ENCODE measurements at regions not wholly inside any gene's neighbourhood (a gene's known extent, or its start where the extent isn't known, plus 50 kb on each side); places are given as distances from the start of the nearest gene placed in this dataset.

DNA sequence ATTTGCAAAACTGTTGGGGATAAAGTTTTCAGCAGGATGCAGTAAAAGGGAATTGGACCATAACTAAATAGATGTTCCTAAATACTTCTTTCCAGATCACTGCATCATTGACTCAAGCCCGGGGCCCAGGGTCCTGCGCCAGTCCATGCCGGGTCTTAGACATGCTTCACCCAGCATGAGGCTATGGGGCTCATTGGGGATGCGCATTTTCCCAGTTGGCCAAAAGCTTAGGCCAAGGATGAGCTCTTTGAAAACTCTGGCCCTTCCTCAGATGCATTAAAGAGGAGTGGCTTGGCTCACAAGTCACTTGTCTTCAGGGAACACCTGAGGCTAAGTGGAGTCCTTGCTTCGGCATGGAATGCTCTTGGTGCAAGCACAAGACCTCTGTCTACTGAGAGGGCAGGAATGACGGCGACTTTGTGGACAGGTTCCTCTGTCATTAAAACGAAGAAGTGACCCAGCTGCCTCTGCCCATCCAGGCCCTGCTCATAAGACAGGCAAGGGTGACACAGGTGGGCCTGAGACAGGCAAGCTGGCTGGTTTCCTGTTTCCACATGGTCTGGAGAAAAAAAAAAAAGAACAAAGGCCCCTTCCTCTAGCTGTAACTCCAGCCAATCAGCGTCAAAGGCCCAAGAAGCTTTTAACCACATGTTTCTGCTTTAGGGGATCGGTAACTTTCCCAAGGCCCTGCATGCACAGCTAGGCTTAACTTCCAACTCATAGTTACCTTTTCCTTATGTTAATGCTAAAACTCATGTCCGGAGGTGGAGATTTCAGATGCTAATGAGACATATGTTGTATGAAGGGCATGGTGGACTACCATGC lies 81.4 kb upstream of the CDH4 start:
- DNase-seq (ENCODE audit: low read depth in 4 of 4, low spot score in 1 of 4): no peak

DNA sequence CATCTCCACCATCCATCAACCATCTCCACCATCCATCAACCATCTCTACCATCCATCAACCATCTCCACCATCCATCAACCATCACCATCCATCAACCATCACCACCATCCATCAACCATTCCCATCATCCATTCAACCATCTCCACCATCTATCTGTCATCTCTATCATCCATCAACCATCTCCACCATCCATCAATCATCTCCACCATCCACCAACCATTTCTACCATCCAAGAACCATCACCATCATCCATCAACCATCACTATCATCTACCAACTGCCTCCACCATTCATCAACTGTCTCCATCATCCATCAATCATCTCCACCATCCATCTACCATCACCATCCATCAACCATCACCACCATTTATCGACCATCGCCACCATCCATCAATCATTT lies 78.8 kb upstream of the CDH4 start:
- no peak for DNase-seq (ENCODE audit: low read depth in 4 of 4, low spot score in 1 of 4)

DNA sequence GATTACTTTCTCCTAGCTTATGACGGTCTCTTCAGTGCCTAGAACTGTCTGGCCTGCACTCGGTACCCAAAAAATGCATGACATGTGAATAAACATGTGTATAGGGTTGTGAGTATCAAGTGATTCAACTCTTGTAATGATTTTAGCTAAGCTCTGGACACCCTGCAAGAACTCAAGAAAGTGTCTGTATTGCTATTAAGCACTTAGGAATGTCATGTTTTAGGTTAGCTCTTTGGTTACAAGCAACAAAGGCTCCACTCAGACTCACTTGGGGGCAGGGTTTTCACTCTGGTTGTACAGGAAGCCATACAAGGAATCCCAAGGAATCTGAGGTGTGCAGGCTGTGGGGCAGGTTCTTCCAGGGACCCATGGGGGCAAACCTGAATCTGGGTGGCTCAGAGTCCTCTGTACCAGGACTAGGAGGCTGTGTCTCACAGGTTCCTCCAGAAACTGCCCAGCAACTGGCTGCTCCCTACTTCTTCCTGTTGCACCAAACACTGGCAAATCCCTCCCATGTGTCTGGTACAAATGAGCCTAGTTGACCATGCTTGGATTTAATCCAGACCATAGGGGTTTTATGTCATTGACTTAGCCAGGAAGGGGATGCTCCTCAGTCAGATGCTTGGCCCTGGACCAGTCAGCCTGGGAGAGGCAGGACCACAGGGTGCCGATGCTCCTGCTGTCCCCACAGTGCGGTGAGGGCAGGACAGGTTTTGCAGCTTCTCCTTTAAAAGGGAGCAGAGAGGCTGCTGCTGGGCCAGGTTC lies 77.9 kb upstream of the CDH4 start:
- no peak for DNase-seq (ENCODE audit: low read depth in 4 of 4, low spot score in 1 of 4)

DNA sequence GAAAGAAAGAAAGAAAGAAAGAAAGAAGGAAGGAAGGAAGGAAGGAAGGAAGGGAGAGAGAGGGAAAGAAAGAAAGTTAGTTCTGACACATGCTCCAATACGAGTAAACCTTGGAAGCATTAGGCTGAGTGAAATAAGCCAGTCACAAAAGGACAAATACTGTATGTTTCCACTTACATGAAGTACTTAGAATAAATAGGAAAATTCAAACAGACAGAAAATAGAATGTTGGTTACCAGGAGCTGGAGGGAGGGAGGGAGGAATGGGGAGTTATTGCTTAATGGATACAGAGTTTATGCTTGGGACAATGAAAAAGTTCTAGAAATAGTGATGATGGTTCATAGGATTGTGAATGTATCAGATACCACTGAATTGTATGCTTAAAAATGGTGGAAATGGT lies 75.2 kb upstream of the CDH4 start:
- no peak for DNase-seq (ENCODE audit: low read depth in 4 of 4, low spot score in 1 of 4)

DNA sequence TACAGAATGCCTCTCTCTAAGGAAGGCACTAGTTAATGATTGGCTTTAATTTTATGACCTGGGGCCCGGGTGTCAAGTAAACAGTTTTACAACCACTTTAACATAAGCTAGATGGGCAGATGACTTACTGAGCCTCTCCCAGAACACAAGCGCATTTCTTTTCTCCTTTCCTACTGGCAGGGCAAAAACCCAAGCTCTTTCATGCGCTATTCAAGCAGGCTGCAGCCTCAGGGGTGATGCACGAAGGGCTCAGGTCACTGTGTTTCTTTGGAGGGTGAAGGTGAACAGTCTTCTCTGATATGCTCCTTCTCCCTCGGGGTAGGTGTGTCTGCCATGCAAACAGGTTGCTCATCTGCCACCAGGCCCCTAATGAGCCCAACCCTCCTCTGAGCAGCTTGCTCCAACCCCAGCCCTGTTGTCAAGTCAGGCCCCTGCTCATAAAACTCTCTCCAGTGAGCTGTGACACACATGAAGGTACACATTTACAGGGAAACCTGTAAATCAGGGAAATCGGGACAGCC lies 73.5 kb upstream of the CDH4 start:
- DNase-seq (ENCODE audit: low read depth in 4 of 4, low spot score in 1 of 4): no peak

DNA sequence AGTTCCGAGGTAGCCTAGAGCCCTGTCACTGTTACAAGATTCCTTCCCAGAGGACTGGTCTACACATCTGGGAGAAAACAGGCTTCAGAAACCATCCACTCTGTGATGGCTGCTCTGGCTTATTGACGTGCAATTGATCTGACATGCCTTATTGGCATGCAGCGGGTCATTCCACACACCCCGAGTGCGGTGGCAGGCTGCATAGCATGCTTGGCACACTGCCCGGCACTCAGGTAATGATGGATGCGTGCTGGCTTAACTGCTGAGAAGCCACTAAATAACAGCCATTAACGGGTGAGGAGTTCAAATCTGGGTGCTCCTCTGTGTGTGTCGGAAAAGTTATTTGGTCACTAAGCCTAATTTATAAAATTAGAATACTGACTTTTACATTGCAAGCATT lies 67.9 kb upstream of the CDH4 start:
- no peak for DNase-seq (ENCODE audit: low read depth in 4 of 4, low spot score in 1 of 4)

DNA sequence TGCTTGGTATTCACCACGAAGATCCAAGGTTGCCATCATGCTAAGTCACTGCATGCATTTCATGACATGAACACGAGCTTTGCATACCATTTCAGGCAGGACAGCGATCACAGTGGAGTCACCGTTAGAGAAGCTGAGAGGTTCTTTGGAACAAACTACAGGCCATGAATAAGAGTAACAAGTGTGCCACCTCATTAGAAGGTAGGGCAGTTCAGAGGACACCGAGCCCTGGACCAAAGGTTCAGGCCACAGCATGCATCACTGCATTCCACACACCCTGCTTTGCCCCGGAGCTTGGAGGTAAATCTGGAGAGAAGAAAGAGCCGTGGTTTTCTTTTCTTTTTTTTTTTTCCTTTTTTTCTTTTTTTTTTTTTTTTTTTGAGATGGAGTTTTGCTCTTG lies 66.9 kb upstream of the CDH4 start:
- DNase-seq (ENCODE audit: low read depth in 4 of 4, low spot score in 1 of 4): no peak

DNA sequence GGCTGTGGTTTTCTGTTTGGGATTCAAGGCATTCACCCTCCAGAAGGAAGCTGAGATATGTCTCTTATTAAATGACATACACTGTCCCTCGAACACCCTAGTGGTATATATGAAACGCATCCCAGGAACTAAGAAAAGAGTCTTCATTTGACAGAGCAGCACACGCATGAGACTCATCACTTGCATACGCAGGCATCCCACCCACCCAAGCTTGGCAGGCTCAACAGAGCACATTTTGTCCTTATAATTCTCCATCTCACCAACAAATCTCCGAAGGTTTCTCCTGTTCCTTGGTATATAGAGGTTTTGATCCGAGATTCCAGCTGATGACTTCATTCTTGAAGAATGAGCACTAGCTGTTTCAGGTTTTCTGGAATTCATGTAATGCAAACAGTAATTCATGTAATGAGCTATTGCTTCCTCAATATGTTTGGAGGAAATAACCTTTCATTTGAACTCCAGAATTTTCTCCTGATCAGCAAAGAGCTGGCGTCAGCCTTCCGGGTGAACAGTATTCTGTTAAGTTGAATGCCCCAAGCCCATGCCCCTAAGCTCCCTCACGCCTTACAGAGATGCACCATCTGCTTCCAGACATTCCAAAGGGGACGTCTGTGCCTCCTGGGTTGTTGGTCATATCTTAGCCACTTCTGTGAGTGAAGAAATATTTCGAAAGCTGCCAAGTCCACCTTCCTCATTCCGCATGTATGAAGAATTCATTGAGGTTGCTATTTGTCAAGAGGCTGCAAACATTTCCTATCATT lies 66.0 kb upstream of the CDH4 start:
- DNase-seq (ENCODE audit: low read depth in 4 of 4, low spot score in 1 of 4): no peak

DNA sequence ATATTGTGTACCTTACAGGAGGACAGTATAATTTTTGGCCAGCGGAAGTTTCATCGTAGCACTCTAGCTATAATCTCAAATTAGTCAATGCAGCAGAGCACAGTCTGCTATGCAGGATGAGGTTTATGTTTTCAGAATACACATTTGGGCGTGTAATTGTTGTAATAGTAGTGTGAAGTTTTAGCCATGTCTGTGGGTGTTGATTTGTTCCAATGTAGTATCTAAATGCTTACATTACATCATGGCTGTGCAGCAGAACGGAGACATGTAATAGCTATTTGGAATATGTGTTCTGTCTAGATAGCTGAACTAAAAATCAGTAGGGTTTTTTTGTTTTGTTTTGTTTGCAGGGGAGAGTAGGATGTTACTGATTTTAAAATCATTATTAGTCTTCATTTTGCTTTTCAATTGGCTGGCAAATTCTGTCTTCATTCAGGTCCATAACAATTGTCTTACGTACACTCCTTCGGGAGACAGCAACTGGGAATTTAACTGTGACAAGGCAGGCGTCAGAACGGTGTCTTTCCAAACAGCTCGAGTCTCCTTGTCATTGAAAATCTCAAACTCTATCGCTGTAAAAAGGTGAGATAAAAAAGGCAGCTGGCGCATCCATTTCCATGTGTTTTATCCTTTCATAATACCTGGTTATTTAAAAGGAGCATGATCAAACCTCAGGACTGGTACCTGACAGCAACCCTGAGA lies 65.1 kb upstream of the CDH4 start:
- DNase-seq (ENCODE audit: low read depth in 4 of 4, low spot score in 1 of 4): no peak

DNA sequence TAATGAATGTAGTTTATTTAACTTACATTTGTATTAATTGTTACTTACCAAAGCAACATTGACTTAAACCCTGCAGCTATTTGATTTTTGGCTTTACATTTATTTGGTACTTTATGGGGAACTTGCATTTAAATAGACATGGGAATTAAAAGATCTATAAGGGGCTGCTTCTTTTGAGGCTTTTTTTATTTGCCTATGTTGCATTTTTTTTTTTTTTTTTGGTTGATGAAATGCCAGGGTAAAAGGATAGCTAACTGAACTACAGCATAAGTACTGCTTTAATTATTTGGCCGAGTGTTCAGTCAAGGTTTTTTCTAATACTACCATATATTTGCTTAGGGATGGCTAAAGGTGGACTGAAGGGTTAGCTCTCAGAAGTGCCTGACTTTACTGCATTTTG lies 62.5 kb upstream of the CDH4 start:
- DNase-seq (ENCODE audit: low read depth in 4 of 4, low spot score in 1 of 4): no peak

DNA sequence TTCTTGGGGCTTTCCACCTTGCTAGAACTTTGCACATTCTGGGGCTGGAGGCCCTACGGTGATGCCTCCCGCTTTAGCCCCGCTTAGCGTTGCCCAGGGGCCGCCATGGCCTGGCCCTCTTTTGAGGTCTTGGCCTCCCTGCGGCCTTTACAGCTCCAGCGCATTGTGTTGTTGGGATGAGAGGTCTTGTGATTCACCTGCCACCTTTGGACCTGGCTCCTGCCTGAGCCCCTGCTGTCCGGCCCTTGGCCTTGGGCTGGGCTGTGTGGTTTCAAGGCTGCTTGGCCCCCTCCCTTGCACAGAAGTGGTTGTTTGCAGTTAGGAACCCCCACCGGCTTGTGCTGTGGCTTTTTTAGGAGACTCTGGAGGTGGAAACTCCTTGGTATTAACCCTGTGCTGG lies 61.0 kb upstream of the CDH4 start:
- DNase-seq (ENCODE audit: low read depth in 4 of 4, low spot score in 1 of 4): no peak

DNA sequence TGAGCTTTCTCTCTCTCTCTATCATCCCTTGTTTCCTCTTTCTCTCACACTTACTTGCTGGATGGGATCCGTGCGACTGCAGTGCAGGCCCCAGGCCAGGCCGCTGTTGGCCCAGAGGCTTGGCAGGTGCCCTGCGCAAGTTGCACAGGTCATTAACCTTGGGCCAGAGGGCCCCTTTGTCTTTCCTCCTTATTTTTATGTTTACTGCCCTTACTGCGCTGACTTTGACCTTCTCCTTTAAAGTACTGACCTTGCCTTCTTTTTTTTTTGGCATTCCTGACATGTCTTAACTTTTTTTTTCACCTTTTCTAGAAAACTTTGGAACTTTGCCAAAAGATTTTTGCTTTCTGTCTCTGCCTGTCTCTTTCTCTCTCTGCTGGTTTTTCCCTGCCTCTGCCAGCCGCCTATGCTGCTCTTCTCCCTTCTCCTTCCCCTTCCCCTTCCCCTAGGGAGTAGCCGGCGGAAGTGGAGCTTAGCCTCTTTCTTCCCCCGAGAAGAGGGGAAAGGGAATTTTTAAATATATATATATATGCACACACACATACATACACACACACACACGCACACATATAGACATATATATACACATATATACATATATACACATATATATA lies 59.6 kb upstream of the CDH4 start:
- DNase-seq (ENCODE audit: low read depth in 4 of 4, low spot score in 1 of 4): no peak

DNA sequence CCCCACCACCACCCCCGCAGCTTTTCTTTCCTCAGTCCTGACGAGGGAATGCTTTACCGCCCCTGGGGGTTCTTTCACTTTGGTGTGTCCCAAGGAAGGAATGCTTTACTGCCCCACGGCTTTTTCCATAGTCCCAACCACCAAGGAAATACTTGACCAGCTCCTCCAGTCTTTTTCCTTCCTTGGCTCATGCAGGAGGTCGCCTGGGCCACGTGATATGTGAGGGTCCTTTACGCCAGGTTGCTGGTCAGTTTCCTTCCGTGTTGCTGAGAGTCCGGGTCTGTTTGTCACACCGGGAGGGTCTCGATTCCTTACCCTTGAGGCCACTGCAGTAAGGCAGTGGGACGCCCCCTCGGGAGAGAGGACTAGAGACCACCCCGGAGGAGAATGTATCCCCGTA lies 58.9 kb upstream of the CDH4 start:
- DNase-seq (ENCODE audit: low read depth in 4 of 4, low spot score in 1 of 4): no peak
